Peyer's patch (tissue), 4 donors: ENCODE measurements at regions not wholly inside any gene's neighbourhood (a gene's known extent, or its start where the extent isn't known, plus 50 kb on each side); places are given as distances from the start of the nearest gene placed in this dataset.
"Not testable (repeated sequence)": the region's sequence is repeated elsewhere in the genome, so short reads cannot be mapped to it uniquely, and the experiment has no call there.

Source experiments
- DNase-seq, 3 donors: peaks; one replicate each; pipeline ENCODE4 v3.0.0-alpha.2; 2017 to 2019
- H3K27ac ChIP-seq, 4 donors: fragments of 200-600 bp; sonication (generic); one replicate each; pipeline ENCODE4 v1.5.1; 2016 to 2019
- H3K27me3 ChIP-seq, 2 donors: fragments of 200-600 bp; sonication (generic); one replicate each; pipeline ENCODE4 v1.5.1; 2019
- H3K36me3 ChIP-seq, 3 donors: fragments of 200-600 bp; sonication (generic); one replicate each; pipeline ENCODE4 v1.5.1; 2016 to 2019
- H3K4me1 ChIP-seq, 4 donors: fragments of 200-600 bp; sonication (generic); one replicate each; pipeline ENCODE4 v1.5.1; 2016 to 2019
- H3K4me3 ChIP-seq, 4 donors: fragments of 200-600 bp; sonication (generic); 1 replicate in 3 of 4; 2 replicates in 1 of 4; pipeline ENCODE4 v1.5.1; 2016 to 2019; ENCODE audit warnings: mild to moderate bottlenecking in 1 of 4
- H3K9me3 ChIP-seq, 4 donors: fragments of 200-600 bp; sonication (generic); one replicate each; pipeline ENCODE4 v1.5.1; 2016 to 2019; ENCODE audit warnings: mild to moderate bottlenecking in 1 of 4
- CTCF ChIP-seq, 6 experiments: fragments of 450-650 bp in 4 of 6; fragments of 200-600 bp in 2 of 6; sonication (generic) in 1 of 6; IDR thresholded peaks; one replicate each; pipeline ENCODE4 v1.5.1; 2017 to 2019; ENCODE audit warnings: antibody characterized with exemption in 6 of 6, mild to moderate bottlenecking in 3 of 6, moderate library complexity in 1 of 6
- POLR2A ChIP-seq, 2 donors: fragments of 450-650 bp; IDR thresholded peaks; one replicate each; pipeline ENCODE4 v1.5.1; 2017; ENCODE audit warnings: antibody characterized with exemption in 2 of 2, mild to moderate bottlenecking in 2 of 2, moderate library complexity in 2 of 2

GRCh38 chr2:76180676-76181075 lies 470.0 kb upstream of the GCFC2 start:
- Histone ChIP-seq H3K4me1 (no peaks in the 10 kb centered on the region), H3K9me3 (no peaks in the 10 kb centered on the region), H3K27ac (no peak overlapping the region), H3K36me3 (no peaks in the 10 kb centered on the region), H3K27me3 (no peaks in the 10 kb centered on the region), H3K4me3 (no peak overlapping the region)
- no peak for DNase-seq
- TF ChIP-seq POLR2A (IDR thresholded peaks at IDR 0.05) = no peak
- no peak for TF ChIP-seq CTCF (IDR thresholded peaks at IDR 0.05)

GRCh38 chr2:76178610-76179009 lies 467.9 kb upstream of the GCFC2 start:
- Histone ChIP-seq H3K4me3 (no peak overlapping the region), H3K27me3 (no peaks in the 10 kb centered on the region), H3K9me3 (no peaks in the 10 kb centered on the region), H3K27ac (no peak overlapping the region), H3K36me3 (no peaks in the 10 kb centered on the region), H3K4me1 (no peaks in the 10 kb centered on the region)
- DNase-seq = no peak
- TF ChIP-seq POLR2A (IDR thresholded peaks at IDR 0.05) (no peak), CTCF (IDR thresholded peaks at IDR 0.05) (no peak)

DNA sequence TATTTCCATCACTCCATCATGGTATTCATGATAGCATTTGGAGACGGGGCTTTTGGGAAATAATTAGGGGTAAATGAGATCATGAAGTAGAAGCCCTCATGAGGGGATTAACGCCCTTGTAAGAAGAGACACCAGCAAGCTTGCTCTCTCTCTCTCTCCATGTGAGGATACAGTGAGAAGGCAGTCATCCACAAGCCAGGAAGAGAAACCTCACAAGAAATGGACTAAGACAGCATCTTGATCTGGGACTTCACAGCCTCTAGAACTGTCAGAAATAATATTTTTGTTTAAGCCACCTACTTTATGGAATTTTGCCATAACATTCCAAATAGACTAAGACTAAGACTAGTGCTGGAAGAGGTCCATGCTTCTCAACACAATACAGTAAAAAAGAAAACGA lies 464.6 kb upstream of the GCFC2 start:
- DNase-seq = no peak
- no peaks in the 10 kb centered on the region for H3K9me3 ChIP-seq
- no peak overlapping the region for H3K4me3 ChIP-seq
- no peaks in the 10 kb centered on the region for H3K4me1 ChIP-seq
- H3K27me3 ChIP-seq = no peaks in the 10 kb centered on the region
- no peak overlapping the region for H3K27ac ChIP-seq
- TF ChIP-seq CTCF (IDR thresholded peaks at IDR 0.05) = no peak
- no peak for TF ChIP-seq POLR2A (IDR thresholded peaks at IDR 0.05)
- H3K36me3 ChIP-seq = no peaks in the 10 kb centered on the region

DNA sequence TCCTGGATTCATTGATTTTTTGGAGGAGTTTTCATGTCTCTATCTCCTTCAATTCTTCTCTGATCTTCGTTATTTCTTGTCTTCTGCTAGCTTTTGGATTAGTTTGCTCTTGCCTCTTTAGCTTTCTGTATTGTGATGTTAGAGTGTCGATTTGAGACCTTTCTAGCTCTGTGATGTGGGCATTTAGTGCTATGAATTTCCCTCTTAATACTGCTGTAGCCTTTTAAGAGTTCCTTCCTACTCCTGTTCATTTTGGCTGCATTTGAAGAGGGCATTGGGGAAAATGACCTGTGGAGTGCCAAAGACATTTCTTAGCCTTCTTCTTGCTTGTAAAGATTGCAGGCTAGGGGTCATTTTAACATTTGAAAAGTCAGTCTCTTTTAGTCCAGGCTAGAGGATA lies 463.8 kb upstream of the GCFC2 start:
- Histone ChIP-seq H3K9me3 (no peaks in the 10 kb centered on the region), H3K4me3 (no peak overlapping the region), H3K4me1 (no peaks in the 10 kb centered on the region), H3K36me3 (no peaks in the 10 kb centered on the region), H3K27me3 (no peaks in the 10 kb centered on the region), H3K27ac (no peak overlapping the region)
- no peak for DNase-seq
- TF ChIP-seq CTCF (IDR thresholded peaks at IDR 0.05) = no peak
- no peak for TF ChIP-seq POLR2A (IDR thresholded peaks at IDR 0.05)

DNA sequence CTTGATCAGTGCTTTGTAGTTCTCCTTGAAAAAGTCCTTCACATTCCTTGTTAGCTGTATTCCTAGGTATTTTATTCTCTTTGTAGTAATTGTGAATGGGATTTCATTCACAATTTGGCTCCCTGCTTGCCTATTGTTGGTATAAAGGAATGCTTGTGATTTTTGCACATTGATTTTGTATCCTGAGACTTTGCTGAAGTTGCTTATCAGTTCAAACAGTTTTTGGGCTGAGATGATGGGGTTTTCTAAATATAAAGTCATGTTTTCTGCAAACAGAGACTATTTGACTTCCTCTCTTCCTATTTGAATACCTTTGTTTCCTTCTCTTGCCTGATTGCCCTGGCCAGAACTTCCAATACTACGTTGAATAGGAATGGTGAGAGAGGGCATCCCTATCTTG lies 462.5 kb upstream of the GCFC2 start:
- H3K4me1 ChIP-seq = not testable (repeated sequence)

GRCh38 chr2:76172154-76172595 lies 461.5 kb upstream of the GCFC2 start:
- not testable (repeated sequence) for H3K9me3 ChIP-seq, H3K36me3 ChIP-seq, H3K4me1 ChIP-seq, DNase-seq, H3K27ac ChIP-seq, H3K4me3 ChIP-seq, H3K27me3 ChIP-seq

More for the DNA sequence above, 462.5 kb upstream of the GCFC2 start:
- H3K27me3 ChIP-seq, H3K27ac ChIP-seq, H3K36me3 ChIP-seq, H3K4me3 ChIP-seq, H3K9me3 ChIP-seq, DNase-seq: not testable (repeated sequence)

DNA sequence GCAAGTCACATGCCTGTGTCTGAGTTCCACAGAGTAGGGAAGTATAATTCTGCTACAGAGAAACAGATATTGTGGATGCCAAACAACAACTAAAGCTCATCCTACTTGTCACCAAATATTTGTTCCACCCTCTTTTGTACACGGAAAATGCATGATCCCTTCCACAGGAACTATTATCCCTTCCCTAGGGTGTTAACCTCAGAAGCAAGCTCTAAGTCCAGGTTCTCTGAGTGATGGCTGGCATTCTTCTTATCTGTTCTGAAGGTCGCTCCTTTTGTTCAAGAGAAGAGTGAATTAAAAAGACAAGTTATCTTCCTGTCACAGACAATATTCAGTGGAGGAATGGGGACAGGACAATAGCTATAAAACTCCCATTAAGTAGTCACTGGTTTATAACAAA lies 460.1 kb upstream of the GCFC2 start:
- no peak overlapping the region for H3K27ac ChIP-seq
- no peaks in the 10 kb centered on the region for H3K4me1 ChIP-seq
- DNase-seq = no peak
- H3K4me3 ChIP-seq = no peak overlapping the region
- TF ChIP-seq CTCF (IDR thresholded peaks at IDR 0.05) (no peak), POLR2A (IDR thresholded peaks at IDR 0.05) (no peak)
- H3K9me3 ChIP-seq = no peaks in the 10 kb centered on the region
- H3K27me3 ChIP-seq = no peaks in the 10 kb centered on the region
- no peaks in the 10 kb centered on the region for H3K36me3 ChIP-seq
